ENCODE measurements at regions not wholly inside any gene's neighbourhood (a gene's known extent, or its start where the extent isn't known, plus 50 kb on each side); places are given as distances from the start of the nearest gene placed in this dataset.

DNA sequence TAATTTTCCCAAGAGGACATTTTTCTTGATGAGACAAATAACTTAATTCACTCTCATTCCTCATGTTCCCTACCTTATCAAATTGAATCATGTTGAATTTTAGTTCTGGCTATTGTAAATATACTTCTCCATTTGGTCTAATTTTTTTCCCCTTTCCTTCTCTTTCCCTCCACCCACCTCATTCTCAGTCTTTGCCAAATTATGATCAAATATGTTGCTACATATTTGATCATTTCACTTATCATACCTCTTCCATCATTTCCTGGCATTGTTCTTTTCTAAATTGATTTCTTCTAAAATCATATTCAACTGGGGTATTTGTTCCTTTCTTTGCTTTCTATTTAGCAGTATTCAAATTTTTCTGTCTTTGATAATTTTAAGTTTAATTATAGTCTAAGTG is 52.3 kb downstream of the HDGFL1 start:
- Mint-ChIP-seq H3K27ac (no peak overlapping the region), H3K4me3 (no peak overlapping the region), H3K9me3 (peaks cover 8% of the 10 kb centered on the region), H3K4me1 (no peaks in the 10 kb centered on the region), H3K27me3 (no peaks in the 10 kb centered on the region), H3K36me3 (no peaks in the 10 kb centered on the region)

DNA sequence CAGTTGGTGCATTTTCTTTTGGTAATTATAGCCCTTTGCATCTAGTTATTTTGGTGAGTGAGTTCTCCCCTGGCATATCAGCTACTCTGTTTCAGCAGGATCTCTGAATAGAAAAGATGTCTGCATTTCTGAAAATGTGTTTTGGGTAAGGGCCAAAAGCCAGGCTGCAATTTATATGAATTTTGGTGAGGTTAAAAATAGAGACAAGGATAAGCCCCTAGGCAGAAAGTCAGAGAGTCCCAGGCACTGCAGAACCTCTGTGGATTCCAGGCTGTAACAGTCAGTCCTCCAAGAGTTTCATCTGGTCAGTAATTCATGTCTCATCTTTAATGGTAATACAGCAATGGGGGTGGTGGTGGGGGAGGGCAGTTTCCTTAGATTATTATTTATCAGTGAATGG is 53.0 kb downstream of the HDGFL1 start:
- no peak overlapping the region for H3K27ac Mint-ChIP-seq
- peaks cover 12% of the 10 kb centered on the region for H3K9me3 Mint-ChIP-seq

DNA sequence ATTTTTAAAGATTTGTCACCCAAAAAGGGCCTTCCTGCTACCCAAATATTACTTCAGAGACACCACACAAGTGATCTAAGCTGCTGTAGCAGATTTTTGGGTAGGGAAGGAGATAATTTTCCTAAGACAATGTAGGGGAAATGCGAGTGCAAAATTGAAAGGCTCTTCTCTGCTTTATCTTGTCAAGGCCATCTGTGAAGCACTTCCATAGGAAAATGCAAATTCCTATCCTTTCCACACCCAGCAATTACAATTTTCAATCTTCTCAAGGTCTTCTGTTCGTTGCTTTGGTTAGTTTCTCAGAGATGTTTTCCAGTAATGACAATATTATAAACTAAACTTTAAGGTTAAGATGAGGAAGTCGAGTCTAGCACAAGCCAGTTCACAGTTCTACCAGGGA is 53.4 kb downstream of the HDGFL1 start:
- Mint-ChIP-seq H3K4me3 (no peak overlapping the region), H3K9me3 (peaks cover 12% of the 10 kb centered on the region), H3K4me1 (no peaks in the 10 kb centered on the region), H3K27ac (no peak overlapping the region), H3K27me3 (no peaks in the 10 kb centered on the region), H3K36me3 (no peaks in the 10 kb centered on the region)

More for the DNA sequence above, 53.0 kb downstream of the HDGFL1 start:
- Mint-ChIP-seq H3K27me3 (no peaks in the 10 kb centered on the region), H3K36me3 (no peaks in the 10 kb centered on the region), H3K4me3 (no peak overlapping the region), H3K4me1 (no peaks in the 10 kb centered on the region)

DNA sequence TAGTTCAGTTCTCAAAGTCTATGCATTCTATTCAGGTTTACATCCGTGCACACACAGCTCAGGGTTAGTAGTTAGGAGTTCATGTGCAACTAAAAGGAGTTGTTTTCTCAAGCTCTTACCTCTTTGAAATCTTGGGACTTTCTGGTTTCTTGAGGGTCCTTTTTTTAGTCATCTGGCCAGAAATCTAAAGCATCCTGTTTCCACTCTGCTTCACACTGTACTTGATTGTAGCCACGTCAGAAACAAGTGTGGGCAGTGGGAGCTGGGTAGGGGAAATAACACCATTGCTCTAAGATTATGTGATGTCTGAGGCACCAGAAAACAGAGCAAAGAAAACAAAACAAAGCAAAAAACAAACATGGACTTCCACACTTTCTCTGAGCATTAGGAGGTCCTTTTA is 58.3 kb downstream of the HDGFL1 start:
- H3K9me3 Mint-ChIP-seq: peaks cover 7% of the 10 kb centered on the region
- no peaks in the 10 kb centered on the region for H3K27me3 Mint-ChIP-seq
- no peak overlapping the region for H3K27ac Mint-ChIP-seq
- H3K4me3 Mint-ChIP-seq: no peak overlapping the region
- no peaks in the 10 kb centered on the region for H3K36me3 Mint-ChIP-seq
- no peaks in the 10 kb centered on the region for H3K4me1 Mint-ChIP-seq

DNA sequence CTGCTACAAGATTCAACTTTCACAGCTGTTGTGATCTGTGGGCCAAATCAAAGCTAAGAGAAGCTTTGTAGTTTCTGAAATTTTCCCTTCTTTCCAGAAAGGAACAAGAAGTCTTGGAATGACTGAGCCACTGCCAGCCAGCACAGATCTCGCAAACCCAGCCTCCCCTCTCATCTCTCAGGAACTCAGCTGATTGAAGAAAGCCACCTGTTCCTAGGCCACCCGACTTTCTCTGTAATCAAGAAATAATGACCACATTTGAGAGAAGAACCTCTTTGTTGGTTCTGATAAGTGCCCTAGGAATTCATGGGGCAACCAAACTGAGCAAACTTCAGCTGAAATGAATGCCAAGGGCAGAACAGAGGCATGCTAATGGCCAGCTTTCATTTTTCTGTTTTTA is 61.7 kb downstream of the HDGFL1 start:
- H3K27me3 Mint-ChIP-seq: no peaks in the 10 kb centered on the region
- no peak overlapping the region for H3K27ac Mint-ChIP-seq
- no peaks in the 10 kb centered on the region for H3K36me3 Mint-ChIP-seq
- H3K4me1 Mint-ChIP-seq: no peaks in the 10 kb centered on the region
- peaks cover 7% of the 10 kb centered on the region for H3K9me3 Mint-ChIP-seq
- no peak overlapping the region for H3K4me3 Mint-ChIP-seq

DNA sequence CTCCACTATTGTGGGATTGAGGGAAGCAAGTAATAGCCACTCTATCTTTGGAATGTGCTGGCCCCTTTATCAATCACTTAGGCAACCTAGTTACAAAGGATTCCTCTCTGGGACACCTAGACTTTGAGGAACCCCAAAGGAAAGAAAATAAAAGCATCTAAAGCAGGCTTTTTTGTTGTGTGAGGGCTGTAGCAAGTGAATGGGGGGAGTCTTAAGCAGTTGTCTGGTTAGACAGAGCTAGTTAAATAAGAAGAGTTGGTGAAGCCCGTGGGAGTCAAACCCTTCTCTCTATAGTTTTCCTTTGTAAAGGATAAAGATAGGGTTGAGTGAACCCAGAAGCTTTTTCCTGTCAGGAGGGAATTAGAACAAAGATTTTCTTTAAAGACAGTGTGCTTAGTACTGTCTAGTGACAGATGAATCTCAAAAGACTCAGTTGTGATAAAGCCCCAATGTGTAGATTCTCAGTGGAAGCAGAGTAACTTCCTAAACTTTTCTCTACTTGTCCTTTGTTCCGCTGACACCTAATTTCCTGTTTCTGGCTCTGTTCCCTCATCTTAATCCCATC is 63.3 kb downstream of the HDGFL1 start:
- Mint-ChIP-seq H3K4me3 (no peak overlapping the region), H3K27ac (no peak overlapping the region), H3K27me3 (no peaks in the 10 kb centered on the region), H3K36me3 (no peaks in the 10 kb centered on the region), H3K4me1 (no peaks in the 10 kb centered on the region), H3K9me3 (no peaks in the 10 kb centered on the region)

DNA sequence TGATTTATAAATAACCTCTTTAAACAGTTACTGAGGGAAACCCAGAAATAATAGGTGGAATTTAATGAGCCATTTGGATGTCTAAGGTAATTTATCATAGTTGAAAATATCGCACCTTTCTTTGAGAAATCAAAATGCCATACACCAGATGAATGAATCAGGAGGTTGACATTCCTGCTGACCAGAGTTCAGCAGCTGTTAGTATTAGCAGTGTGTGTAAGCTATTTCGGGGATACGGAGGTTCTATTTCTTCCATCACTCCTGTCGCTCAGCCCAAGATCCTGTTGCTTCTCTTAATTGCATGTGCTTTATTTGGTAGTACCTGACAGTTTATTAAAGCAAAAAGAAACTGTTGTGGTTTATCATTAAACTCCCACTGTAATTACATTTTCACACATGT is 67.1 kb downstream of the HDGFL1 start:
- Mint-ChIP-seq H3K36me3 (no peaks in the 10 kb centered on the region), H3K4me3 (no peak overlapping the region), H3K4me1 (no peaks in the 10 kb centered on the region), H3K27ac (no peak overlapping the region), H3K9me3 (no peaks in the 10 kb centered on the region), H3K27me3 (no peaks in the 10 kb centered on the region)

DNA sequence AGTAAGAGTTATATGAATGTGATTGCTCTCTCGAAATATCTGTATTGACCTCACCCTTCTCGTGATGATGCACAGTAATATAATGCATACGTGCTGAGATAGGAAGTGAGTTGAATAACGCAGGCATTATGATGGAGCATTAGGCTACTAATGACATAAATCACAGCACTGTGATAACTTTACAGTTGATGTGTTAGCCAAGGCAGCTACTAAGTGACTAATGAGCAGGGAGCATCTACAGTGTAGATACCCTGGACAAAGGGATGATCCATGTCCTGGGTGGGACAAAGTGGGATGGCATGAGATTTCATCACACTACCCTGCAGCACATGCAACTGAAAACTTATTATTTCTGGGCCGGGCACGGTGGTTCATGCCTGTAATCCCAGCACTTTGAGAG is 68.4 kb downstream of the HDGFL1 start:
- H3K36me3 Mint-ChIP-seq: no peaks in the 10 kb centered on the region
- no peaks in the 10 kb centered on the region for H3K9me3 Mint-ChIP-seq
- no peaks in the 10 kb centered on the region for H3K4me1 Mint-ChIP-seq
- H3K27me3 Mint-ChIP-seq: no peaks in the 10 kb centered on the region
- H3K27ac Mint-ChIP-seq: no peak overlapping the region
- H3K4me3 Mint-ChIP-seq: no peak overlapping the region

DNA sequence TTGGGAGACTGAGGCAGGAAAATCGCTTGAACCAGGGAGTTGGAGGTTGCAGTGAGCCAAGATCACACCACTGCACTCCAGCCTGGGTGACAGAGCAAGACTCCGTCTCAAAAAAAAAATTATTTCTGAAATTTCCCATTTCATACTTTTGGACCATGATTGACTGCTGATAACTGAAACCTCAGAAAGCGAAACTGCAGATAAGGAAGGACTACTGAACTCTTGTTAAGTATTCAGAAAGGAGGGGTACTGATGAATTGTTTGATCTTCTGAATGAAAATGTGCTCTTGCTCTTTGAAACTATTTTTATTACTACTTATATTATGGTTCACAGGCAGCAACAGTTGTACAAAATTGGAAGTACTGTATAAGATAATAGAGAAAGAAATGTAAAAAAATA is 69.0 kb downstream of the HDGFL1 start:
- Mint-ChIP-seq H3K27ac (no peak overlapping the region), H3K27me3 (no peaks in the 10 kb centered on the region), H3K4me3 (no peak overlapping the region), H3K36me3 (no peaks in the 10 kb centered on the region), H3K4me1 (no peaks in the 10 kb centered on the region), H3K9me3 (no peaks in the 10 kb centered on the region)

DNA sequence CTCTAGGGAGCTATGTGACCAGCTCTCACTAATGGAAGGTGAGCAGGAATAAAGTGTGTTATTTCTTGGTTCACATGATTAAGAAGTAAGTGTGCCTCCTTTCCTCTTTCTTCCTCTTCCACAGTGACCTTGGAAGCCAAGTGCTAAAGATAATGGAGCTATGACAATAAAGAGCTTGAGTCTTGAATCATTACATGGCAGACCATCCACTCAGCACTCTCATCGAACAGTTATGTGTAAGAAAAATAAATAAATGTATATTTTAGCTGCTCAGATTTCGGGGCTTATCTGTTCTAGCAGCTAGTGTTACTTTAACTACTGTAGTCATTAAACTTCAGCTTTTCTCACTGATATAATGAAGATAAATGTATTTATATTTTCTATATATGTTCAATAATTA is 72.9 kb downstream of the HDGFL1 start:
- Mint-ChIP-seq H3K4me3 (no peak overlapping the region), H3K27ac (no peak overlapping the region), H3K27me3 (no peaks in the 10 kb centered on the region), H3K9me3 (no peaks in the 10 kb centered on the region), H3K36me3 (no peaks in the 10 kb centered on the region), H3K4me1 (no peaks in the 10 kb centered on the region)

DNA sequence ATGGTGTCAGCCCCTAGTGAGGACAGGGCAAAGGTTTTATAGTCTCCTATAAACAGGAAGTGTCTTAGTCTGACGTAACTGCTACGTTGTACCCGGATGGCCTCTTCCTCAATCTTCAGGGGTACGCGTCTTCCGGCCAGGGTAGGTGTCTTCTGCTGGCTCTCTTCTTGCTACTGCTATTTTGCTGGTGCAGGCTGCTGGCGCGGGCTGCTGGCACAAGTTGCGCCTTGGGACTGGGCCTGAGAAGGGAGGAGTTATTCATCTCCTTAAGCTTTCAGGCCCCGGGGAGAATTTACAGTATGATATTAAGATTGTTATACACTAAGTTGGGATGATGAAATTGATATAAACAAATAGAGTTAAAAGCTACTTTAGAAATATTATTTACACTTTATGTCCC is 74.4 kb downstream of the HDGFL1 start:
- Mint-ChIP-seq H3K36me3 (no peaks in the 10 kb centered on the region), H3K4me1 (no peaks in the 10 kb centered on the region), H3K4me3 (no peak overlapping the region), H3K27me3 (no peaks in the 10 kb centered on the region), H3K9me3 (no peaks in the 10 kb centered on the region), H3K27ac (no peak overlapping the region)

DNA sequence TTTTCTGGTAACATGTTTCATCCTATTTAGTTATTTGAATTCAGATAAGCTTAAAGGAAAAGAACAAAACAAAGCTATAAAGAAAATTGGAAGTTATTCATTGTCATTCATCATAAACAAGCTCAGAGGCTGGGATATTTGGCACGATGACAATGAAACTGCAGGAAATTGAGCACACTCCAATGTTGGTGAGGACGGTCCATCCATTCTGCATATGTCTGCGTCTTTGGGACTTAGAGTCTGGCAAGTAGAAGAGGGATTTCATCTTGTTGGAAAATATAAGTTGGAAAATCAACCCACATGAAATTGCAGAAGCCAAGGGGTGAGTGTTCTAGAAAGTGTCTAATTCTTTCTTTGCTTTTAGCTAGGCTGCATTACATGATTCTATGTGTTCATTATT is 78.4 kb downstream of the HDGFL1 start:
- no peak overlapping the region for H3K27ac Mint-ChIP-seq
- no peaks in the 10 kb centered on the region for H3K36me3 Mint-ChIP-seq
- H3K4me3 Mint-ChIP-seq: no peak overlapping the region
- no peaks in the 10 kb centered on the region for H3K27me3 Mint-ChIP-seq
- no peaks in the 10 kb centered on the region for H3K4me1 Mint-ChIP-seq
- H3K9me3 Mint-ChIP-seq: no peaks in the 10 kb centered on the region

DNA sequence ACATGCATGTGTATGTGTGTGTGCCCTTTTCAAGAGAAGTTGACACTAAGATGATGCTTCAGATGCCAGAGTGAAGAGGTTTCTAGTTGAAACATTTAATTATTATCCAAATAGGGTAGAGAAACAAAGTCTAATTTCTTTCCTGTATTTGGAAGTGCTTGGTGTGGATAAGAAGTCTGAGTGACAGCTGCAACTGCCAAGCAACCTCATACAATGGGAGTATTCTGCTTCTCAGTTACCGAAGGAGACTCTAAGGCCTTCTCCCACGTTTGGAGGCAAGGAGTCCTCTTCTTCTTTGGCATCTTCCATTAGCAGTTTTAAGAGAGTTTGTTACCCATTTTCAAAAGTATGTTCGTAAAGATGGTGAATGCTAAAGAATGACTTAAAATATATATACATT is 82.4 kb downstream of the HDGFL1 start:
- Mint-ChIP-seq H3K4me1 (no peaks in the 10 kb centered on the region), H3K27ac (no peak overlapping the region), H3K36me3 (no peaks in the 10 kb centered on the region), H3K4me3 (no peak overlapping the region), H3K27me3 (no peaks in the 10 kb centered on the region), H3K9me3 (no peaks in the 10 kb centered on the region)

DNA sequence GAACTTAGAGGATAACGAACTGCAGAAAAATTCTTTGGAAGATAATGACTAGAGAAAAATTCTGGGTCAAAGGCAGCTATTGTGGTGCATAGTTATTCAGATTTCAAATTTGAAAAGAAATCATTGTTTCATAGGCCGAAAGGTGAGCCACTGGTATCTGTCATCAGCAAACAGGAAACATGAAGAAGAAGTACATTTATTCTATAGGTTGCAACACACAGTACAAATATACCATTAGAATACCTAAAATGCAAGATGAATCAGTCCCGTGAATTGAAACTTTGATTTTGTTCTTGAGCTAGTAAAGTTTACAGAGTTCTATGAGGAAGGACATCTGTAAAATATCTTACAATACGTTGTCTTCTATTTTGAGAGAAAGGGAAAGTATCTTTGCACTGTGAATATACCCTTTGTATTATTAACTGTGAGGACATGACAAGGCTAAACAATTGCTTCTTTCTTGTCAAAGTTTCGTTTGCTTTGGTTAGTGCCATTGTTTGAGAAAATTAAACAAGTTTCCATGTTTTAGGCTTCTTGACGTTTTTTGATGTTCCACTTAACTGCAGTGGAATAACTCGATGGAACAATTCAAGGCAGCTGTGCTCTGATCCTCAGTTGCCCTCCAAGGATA is 84.7 kb downstream of the HDGFL1 start:
- Mint-ChIP-seq H3K4me1 (no peaks in the 10 kb centered on the region), H3K9me3 (no peaks in the 10 kb centered on the region), H3K27me3 (no peaks in the 10 kb centered on the region), H3K4me3 (no peak overlapping the region), H3K36me3 (no peaks in the 10 kb centered on the region), H3K27ac (no peak overlapping the region)

DNA sequence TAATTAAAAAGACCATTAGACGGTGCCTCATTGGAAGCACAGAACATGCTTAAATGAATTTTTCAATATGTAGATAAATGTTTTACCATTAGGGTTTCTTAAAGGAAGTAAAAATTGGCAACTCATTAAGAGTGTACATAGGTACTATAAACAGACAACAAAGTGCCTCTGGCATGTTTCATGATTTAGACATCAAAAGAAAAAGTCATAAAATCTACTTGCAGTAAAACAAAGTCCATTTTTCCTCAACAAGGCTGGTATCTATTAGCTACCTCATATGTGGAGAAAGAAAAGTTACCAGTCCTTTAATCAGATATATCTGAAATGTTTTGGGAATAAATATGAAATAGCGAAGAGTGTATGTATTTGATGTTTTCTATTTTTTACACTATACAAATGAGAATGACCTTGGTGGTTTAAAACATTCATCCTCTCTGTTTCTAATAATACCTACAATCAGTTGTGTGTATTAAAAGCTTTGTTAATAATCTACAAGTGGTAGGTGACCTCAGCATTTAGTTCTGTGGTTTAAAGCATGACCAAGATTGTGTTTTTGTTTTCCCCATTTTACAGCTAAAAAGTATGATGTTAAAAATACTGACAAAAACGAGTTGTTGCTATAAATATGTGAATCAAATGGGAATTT is 87.5 kb downstream of the HDGFL1 start:
- H3K9me3 Mint-ChIP-seq: peaks cover 4% of the 10 kb centered on the region
- no peaks in the 10 kb centered on the region for H3K27me3 Mint-ChIP-seq
- no peaks in the 10 kb centered on the region for H3K36me3 Mint-ChIP-seq
- no peak overlapping the region for H3K27ac Mint-ChIP-seq
- no peak overlapping the region for H3K4me3 Mint-ChIP-seq
- H3K4me1 Mint-ChIP-seq: no peaks in the 10 kb centered on the region

DNA sequence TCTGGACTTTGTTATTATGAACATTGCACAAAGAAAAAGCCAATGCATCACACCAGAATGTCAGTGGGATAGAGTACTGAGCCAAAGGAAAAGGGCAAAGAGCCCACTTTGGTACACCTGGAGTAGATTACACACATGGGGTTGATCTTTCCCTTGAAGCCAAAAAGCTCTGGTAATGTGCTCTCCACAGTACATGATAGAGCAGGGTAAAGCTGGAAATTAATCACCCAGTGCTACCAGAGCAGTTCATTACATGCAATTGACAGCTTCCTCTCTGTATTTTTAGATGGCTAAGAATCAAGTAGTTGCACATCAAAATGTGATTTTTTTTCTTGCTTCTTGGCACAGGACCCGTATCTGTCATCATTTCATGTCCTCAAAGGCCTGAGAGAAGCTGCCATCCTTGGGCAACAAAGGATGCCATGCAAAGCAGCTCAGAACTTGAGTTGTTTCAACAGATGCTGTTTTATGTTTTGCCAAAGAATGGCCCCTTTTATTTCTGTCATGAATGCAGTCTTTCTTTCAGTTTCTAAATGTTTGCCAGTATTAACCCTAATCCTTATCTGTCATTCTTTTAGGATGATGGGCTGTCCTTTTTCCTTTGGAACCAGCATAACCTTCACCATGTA is 88.1 kb downstream of the HDGFL1 start:
- Mint-ChIP-seq H3K36me3 (no peaks in the 10 kb centered on the region), H3K9me3 (peaks cover 4% of the 10 kb centered on the region), H3K27me3 (no peaks in the 10 kb centered on the region), H3K27ac (no peak overlapping the region), H3K4me3 (no peak overlapping the region), H3K4me1 (no peaks in the 10 kb centered on the region)

Measured in activated naive CD4-positive, alpha-beta T cell treated with anti-CD3 and anti-CD28 coated beads, Interleukin-2, amount 50 U/mL, for 24 hours (primary cell).